K562 (cell line): ENCODE measurements at regions not wholly inside any gene's neighbourhood (a gene's known extent, or its start where the extent isn't known, plus 50 kb on each side); places are given as distances from the start of the nearest gene placed in this dataset.

ENCODE experiments used
- BHLHE40 ChIP-seq: IDR thresholded peaks from 2 replicates; pipeline ENCODE4 v1.6.1; 2011; ENCODE audit warnings: low read length, improper control_type of control experiment
- FOXJ3 ChIP-seq: sonication (generic); formaldehyde crosslinking; IDR thresholded peaks from 2 replicates; pipeline ENCODE4 v1.4.0; 2020; ENCODE audit warnings: mild to moderate bottlenecking, missing genetic modification reagents
- GATAD2B ChIP-seq: fragments of 450-650 bp; IDR thresholded peaks from 2 replicates; pipeline ENCODE4 v1.6.1; 2017; ENCODE audit warnings: mild to moderate bottlenecking, borderline replicate concordance
- HBP1 ChIP-seq: fragments of 450-650 bp; formaldehyde crosslinking; IDR thresholded peaks from 2 replicates; pipeline ENCODE4 v1.4.0; 2022; ENCODE audit warnings: missing genetic modification characterization
- HDAC8 ChIP-seq: fragments of 450-650 bp; IDR thresholded peaks from 2 replicates; pipeline ENCODE4 v1.6.1; 2016; ENCODE audit warnings: mild to moderate bottlenecking, missing genetic modification characterization, moderate library complexity, missing compliant biosample characterization
- JUN ChIP-seq, 2 experiments: sonication (generic) in 1 of 2; formaldehyde crosslinking in 1 of 2; IDR thresholded peaks; 2 replicates each; pipeline versions ENCODE4 v1.6.1 to v1.8.0; 2012 to 2022; ENCODE audit warnings: borderline replicate concordance in 2 of 2, mild to moderate bottlenecking in 2 of 2, improper control_type of control experiment in 1 of 2, low read depth in 1 of 2, low read length in 1 of 2, missing genetic modification reagents in 1 of 2
- KDM4B ChIP-seq, 2 experiments: fragments of 450-650 bp in 1 of 2; sonication (generic) in 1 of 2; IDR thresholded peaks; 2 replicates each; pipeline ENCODE4 v1.6.1; 2016 to 2017; ENCODE audit warnings: borderline replicate concordance in 2 of 2, antibody characterized with exemption in 1 of 2, low read depth in 1 of 2, mild to moderate bottlenecking in 1 of 2
- MECOM ChIP-seq: fragments of 250-450 bp; sonication (Bioruptor Pico); IDR thresholded peaks from 2 replicates; pipeline ENCODE4 v1.8.0; 2022; ENCODE audit warnings: inconsistent platforms
- MEIS2 ChIP-seq: fragments of 450-650 bp; IDR thresholded peaks from 2 replicates; pipeline ENCODE4 v1.6.1; 2014; ENCODE audit warnings: mild to moderate bottlenecking; ENCODE audit not compliant: partially characterized antibody
- MTA1 ChIP-seq: fragments of 450-650 bp; IDR thresholded peaks from 2 replicates; pipeline ENCODE4 v1.6.1; 2017; ENCODE audit warnings: borderline replicate concordance
- NCOA2 ChIP-seq, 2 experiments: fragments of 450-650 bp; IDR thresholded peaks; 2 replicates each; pipeline ENCODE4 v1.6.1; 2018; ENCODE audit warnings: mild to moderate bottlenecking in 2 of 2, moderate library complexity in 1 of 2; ENCODE audit not compliant: partially characterized antibody in 2 of 2
- NR4A1 ChIP-seq, 2 experiments: fragments of 250-450 bp in 1 of 2; fragments of 450-650 bp in 1 of 2; sonication (Bioruptor Pico) in 1 of 2; IDR thresholded peaks; 2 replicates each; pipeline versions ENCODE4 v1.4.0 to v1.6.1; 2016 to 2020; ENCODE audit warnings: mild to moderate bottlenecking in 2 of 2, missing compliant biosample characterization in 1 of 2, missing genetic modification characterization in 1 of 2, moderate library complexity in 1 of 2
- PHB2 ChIP-seq: fragments of 450-650 bp; IDR thresholded peaks from 2 replicates; pipeline ENCODE4 v1.6.1; 2017; ENCODE audit warnings: low read depth
- PRDM10 ChIP-seq: fragments of 450-650 bp; IDR thresholded peaks from 2 replicates; pipeline ENCODE4 v1.6.1; 2018; ENCODE audit not compliant: partially characterized antibody
- RBM14 ChIP-seq: fragments of 200-400 bp; formaldehyde crosslinking; IDR thresholded peaks from 2 replicates; pipeline ENCODE4 v1.6.1; 2018; ENCODE audit warnings: low read depth, mild to moderate bottlenecking, low read length, moderate library complexity, borderline replicate concordance; ENCODE audit not compliant: insufficient read depth
- SUPT5H ChIP-seq: fragments of 450-650 bp; IDR thresholded peaks from 2 replicates; pipeline ENCODE4 v1.6.1; 2016
- TEAD2 ChIP-seq: fragments of 450-650 bp; IDR thresholded peaks from 2 replicates; pipeline ENCODE4 v1.6.1; 2016; ENCODE audit warnings: missing genetic modification characterization, control low read depth, missing compliant biosample characterization
- TEAD4 ChIP-seq, 2 experiments: sonication (generic) in 1 of 2; formaldehyde crosslinking in 1 of 2; IDR thresholded peaks; 2 replicates each; pipeline versions ENCODE4 v1.6.1 to v1.8.0; 2012 to 2022; ENCODE audit warnings: borderline replicate concordance in 1 of 2, inconsistent platforms in 1 of 2, low read length in 1 of 2, mild to moderate bottlenecking in 1 of 2, missing genetic modification reagents in 1 of 2
- TOE1 ChIP-seq, 2 experiments: fragments of 450-650 bp in 1 of 2; sonication (generic) in 1 of 2; formaldehyde crosslinking in 1 of 2; IDR thresholded peaks; 2 replicates each; pipeline versions ENCODE4 v1.7.1 to v1.8.0; 2016 to 2022; ENCODE audit warnings: borderline replicate concordance in 2 of 2, mild to moderate bottlenecking in 2 of 2, antibody characterized with exemption in 1 of 2, inconsistent platforms in 1 of 2, low read depth in 1 of 2, missing genetic modification reagents in 1 of 2, moderate library complexity in 1 of 2
- ZBTB2 ChIP-seq: fragments of 450-650 bp; IDR thresholded peaks from 2 replicates; pipeline ENCODE4 v1.6.1; 2016; ENCODE audit warnings: antibody characterized with exemption
- ZNF165 ChIP-seq: fragments of 250-450 bp; sonication (Bioruptor Pico); IDR thresholded peaks from 2 replicates; pipeline ENCODE4 v1.4.0; 2020; ENCODE audit warnings: borderline replicate concordance

- TF ChIP-seq PHB2 (0 out of 2 replicates have a peak, but pooled peaks have one; percentile 26), GATAD2B (no peak), MEIS2 (peak; percentile 47), TEAD2 (tag) (peak; percentile 84), MTA1 (peak; percentile 17; the same call in 1 of the 2 replicates), JUN (IDR thresholded peaks at IDR 0.05; ENCODE audit: borderline replicate concordance, low read depth, low read length) (no peak), JUN (CRISPR knock-in tag; IDR thresholded peaks at IDR 0.05; ENCODE audit: borderline replicate concordance) (no peak), BHLHE40 (peak; percentile 94), HDAC8 (no peak), HBP1 (CRISPR knock-in tag) (no peak), NR4A1 (CRISPR knock-in tag; IDR thresholded peaks at IDR 0.05) (no peak), NR4A1 (tag; IDR thresholded peaks at IDR 0.05) (peak; percentile 85), MECOM (CRISPR knock-in tag) (no peak), TOE1 (IDR thresholded peaks at IDR 0.05; ENCODE audit: borderline replicate concordance) (0 out of 2 replicates have a peak, but pooled peaks have one; percentile 20), TOE1 (CRISPR knock-in tag; IDR thresholded peaks at IDR 0.05; ENCODE audit: borderline replicate concordance, low read depth) (no peak), ZNF165 (CRISPR knock-in tag) (no peak), SUPT5H (no peak), KDM4B (IDR thresholded peaks at IDR 0.05; ENCODE audit: borderline replicate concordance in 2 of 2, low read depth in 1 of 2) (no peak), NCOA2 (IDR thresholded peaks at IDR 0.05; ENCODE audit: partially characterized antibody in 2 of 2) (peak in 1 of 2 experiments; percentile 27), TEAD4 (IDR thresholded peaks at IDR 0.05; ENCODE audit: low read length) (peak; percentile 94), TEAD4 (CRISPR knock-in tag; IDR thresholded peaks at IDR 0.05; ENCODE audit: borderline replicate concordance) (no peak), ZBTB2 (no peak), FOXJ3 (peak; percentile 68; the same call in 1 of the 2 replicates), PRDM10 (no peak), RBM14 (no peak)
These were observed 125.6 kb upstream of the PKDCC start (continued) for GRCh38 chr2:41922177-41922576.
